Loucy (cell line): ENCODE measurements at regions not wholly inside any gene's neighbourhood (a gene's known extent, or its start where the extent isn't known, plus 50 kb on each side); places are given as distances from the start of the nearest gene placed in this dataset.

Experiments
- EZH2phosphoT487 ChIP-seq: fragments of 200-600 bp; IDR thresholded peaks from 2 replicates; pipeline ENCODE4 v1.6.1; 2018; ENCODE audit warnings: antibody characterized with exemption, mild to moderate bottlenecking, moderate library complexity, borderline replicate concordance
- TF ChIP-seq, protein P1 (sequence below): fragments of 200-600 bp; sonication (generic); conservative IDR thresholded peaks from 2 replicates; pipeline ENCODE4 v1.5.1; 2014; ENCODE audit warnings: mild to moderate bottlenecking, antibody characterized with exemption, low read length

DNA sequence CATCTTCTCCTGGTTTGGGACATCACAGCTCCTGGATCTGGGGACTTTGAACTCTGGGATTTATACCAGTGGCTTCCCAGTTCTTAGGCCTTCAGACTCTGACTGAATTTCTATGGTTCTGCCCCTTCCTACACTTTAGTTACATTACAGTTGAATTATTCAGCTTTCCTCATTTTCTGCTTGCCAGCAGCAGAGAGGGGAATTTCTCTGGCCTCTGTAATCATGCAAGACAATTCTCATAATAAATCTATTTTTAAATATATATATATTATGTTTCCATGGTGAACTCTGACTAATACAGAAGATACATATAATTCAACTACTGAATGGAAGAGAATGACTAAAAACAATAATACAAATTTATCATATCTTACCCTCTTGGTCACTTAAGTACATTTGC, 1478.6 kb upstream of the ACVR2A start:
- TF ChIP-seq, protein P1, sequence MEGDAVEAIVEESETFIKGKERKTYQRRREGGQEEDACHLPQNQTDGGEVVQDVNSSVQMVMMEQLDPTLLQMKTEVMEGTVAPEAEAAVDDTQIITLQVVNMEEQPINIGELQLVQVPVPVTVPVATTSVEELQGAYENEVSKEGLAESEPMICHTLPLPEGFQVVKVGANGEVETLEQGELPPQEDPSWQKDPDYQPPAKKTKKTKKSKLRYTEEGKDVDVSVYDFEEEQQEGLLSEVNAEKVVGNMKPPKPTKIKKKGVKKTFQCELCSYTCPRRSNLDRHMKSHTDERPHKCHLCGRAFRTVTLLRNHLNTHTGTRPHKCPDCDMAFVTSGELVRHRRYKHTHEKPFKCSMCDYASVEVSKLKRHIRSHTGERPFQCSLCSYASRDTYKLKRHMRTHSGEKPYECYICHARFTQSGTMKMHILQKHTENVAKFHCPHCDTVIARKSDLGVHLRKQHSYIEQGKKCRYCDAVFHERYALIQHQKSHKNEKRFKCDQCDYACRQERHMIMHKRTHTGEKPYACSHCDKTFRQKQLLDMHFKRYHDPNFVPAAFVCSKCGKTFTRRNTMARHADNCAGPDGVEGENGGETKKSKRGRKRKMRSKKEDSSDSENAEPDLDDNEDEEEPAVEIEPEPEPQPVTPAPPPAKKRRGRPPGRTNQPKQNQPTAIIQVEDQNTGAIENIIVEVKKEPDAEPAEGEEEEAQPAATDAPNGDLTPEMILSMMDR, result no peak
- TF ChIP-seq EZH2phosphoT487, result no peak
